PC-9 (cell line): ENCODE measurements at regions not wholly inside any gene's neighbourhood (a gene's known extent, or its start where the extent isn't known, plus 50 kb on each side); places are given as distances from the start of the nearest gene placed in this dataset.

Experiments used
- EZH2 ChIP-seq: fragments of 200-600 bp; sonication (generic); IDR thresholded peaks from 2 replicates; pipeline ENCODE4 v1.8.0; 2017; ENCODE audit warnings: antibody characterized with exemption, low read depth
- TF ChIP-seq, protein P1 (sequence below): fragments of 200-600 bp; sonication (generic); conservative IDR thresholded peaks from 2 replicates; pipeline ENCODE4 v1.6.1; 2017; ENCODE audit warnings: mixed run types, antibody characterized with exemption, mild to moderate bottlenecking, moderate library complexity

- TF ChIP-seq, protein P1, sequence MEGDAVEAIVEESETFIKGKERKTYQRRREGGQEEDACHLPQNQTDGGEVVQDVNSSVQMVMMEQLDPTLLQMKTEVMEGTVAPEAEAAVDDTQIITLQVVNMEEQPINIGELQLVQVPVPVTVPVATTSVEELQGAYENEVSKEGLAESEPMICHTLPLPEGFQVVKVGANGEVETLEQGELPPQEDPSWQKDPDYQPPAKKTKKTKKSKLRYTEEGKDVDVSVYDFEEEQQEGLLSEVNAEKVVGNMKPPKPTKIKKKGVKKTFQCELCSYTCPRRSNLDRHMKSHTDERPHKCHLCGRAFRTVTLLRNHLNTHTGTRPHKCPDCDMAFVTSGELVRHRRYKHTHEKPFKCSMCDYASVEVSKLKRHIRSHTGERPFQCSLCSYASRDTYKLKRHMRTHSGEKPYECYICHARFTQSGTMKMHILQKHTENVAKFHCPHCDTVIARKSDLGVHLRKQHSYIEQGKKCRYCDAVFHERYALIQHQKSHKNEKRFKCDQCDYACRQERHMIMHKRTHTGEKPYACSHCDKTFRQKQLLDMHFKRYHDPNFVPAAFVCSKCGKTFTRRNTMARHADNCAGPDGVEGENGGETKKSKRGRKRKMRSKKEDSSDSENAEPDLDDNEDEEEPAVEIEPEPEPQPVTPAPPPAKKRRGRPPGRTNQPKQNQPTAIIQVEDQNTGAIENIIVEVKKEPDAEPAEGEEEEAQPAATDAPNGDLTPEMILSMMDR = no peak
- TF ChIP-seq EZH2 = no peak
Observed at GRCh38 chr18:39786477-39786876, 2168.6 kb upstream of the PIK3C3 start.
